ENCODE measurements at regions not wholly inside any gene's neighbourhood (a gene's known extent, or its start where the extent isn't known, plus 50 kb on each side); places are given as distances from the start of the nearest gene placed in this dataset.
"Not testable (repeated sequence)": the region's sequence is repeated elsewhere in the genome, so short reads cannot be mapped to it uniquely, and the experiment has no call there.

DNA sequence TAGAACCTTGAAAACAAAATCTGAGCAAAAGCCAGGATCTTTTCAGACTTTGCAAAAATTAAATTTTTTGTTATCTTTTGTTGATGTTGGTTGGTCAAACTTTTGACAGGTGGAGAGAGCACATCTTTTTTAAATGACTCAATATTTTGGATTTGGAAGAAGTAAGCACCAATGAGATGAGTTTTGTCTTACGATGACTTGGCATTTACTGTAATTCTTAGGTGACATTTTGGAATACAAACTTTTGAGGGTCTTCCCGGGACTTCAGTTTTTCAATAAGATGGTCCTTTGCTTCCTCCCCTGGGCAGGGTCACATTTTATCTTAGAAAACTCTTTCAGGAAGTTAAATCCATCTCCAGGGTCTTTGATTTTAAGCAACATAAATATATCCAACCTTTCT is 423.9 kb downstream of the HS3ST3B1 start:
- intact Hi-C loops (cut with DNase I; ENCODE audit: low total_unique reads) = loop anchor here (5.0 kb wide), 1 partner anchor 267 kb away; no protein-coding TSS in a partner anchor
- H3K36me3 ChIP-seq = no peaks in the 10 kb centered on the region
- H3K9me3 ChIP-seq = no peaks in the 10 kb centered on the region
- no peaks in the 10 kb centered on the region for H3K27me3 ChIP-seq
- TF ChIP-seq POLR2A (IDR thresholded peaks at IDR 0.05) = no peak
- TF ChIP-seq, protein P1, sequence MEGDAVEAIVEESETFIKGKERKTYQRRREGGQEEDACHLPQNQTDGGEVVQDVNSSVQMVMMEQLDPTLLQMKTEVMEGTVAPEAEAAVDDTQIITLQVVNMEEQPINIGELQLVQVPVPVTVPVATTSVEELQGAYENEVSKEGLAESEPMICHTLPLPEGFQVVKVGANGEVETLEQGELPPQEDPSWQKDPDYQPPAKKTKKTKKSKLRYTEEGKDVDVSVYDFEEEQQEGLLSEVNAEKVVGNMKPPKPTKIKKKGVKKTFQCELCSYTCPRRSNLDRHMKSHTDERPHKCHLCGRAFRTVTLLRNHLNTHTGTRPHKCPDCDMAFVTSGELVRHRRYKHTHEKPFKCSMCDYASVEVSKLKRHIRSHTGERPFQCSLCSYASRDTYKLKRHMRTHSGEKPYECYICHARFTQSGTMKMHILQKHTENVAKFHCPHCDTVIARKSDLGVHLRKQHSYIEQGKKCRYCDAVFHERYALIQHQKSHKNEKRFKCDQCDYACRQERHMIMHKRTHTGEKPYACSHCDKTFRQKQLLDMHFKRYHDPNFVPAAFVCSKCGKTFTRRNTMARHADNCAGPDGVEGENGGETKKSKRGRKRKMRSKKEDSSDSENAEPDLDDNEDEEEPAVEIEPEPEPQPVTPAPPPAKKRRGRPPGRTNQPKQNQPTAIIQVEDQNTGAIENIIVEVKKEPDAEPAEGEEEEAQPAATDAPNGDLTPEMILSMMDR (IDR thresholded peaks at IDR 0.05) = no peak
- no peak for TF ChIP-seq POLR2AphosphoS5 (IDR thresholded peaks at IDR 0.05)
- H3K4me3 ChIP-seq = no peak overlapping the region
- no peak for DNase-seq (ENCODE audit: low spot score in 2 of 2)
- no peak overlapping the region for H3K27ac ChIP-seq
- H3K4me1 ChIP-seq = no peaks in the 10 kb centered on the region

DNA sequence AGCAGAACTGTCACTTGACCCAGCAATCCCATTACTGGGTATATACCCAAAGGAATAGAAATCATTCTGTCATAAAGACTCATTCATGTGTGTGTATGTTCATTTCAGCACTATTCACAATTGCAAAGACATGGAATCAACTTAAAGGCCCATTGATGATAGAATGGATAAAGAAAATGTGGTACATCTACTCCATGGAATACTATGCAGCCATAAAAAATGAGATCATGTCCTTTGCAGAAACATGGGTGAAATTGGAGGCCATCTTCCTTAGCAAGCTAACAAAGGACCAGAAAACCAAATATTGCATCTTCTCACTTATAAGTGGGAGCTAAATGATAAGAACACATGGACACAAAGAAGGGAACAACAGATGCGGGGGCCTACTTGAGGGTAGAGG is 422.5 kb downstream of the HS3ST3B1 start:
- H3K36me3 ChIP-seq; DNase-seq (ENCODE audit: low spot score in 2 of 2): not testable (repeated sequence)
- intact Hi-C loops (cut with DNase I; ENCODE audit: low total_unique reads) = loop anchor here (5.0 kb wide), 1 partner anchor 266 kb away; no protein-coding TSS in a partner anchor

DNA sequence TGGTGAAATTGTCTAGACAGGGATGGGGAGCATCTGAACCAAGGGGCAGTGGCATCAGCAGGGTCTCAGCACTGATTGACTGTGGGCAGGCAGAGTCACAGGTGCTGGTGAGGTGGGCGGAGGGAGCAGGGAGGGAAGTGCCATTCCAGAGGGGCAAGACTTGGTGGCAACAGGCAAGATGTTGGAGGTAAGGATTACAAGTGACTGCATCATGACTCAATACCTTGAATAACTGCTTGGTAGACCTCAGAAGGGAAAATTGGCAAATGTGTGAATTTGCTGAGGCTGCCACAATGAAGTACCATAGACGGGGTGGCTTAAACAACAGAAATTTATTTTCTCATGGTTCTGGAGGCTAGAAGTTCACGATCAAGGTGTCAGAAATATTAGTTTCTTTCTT is 419.1 kb downstream of the HS3ST3B1 start:
- intact Hi-C loops (cut with DNase I; ENCODE audit: low total_unique reads) = loop anchor here (5.0 kb wide), 1 partner anchor 263 kb away; no protein-coding TSS in a partner anchor
- no peak for DNase-seq (ENCODE audit: low spot score in 2 of 2)
- Histone ChIP-seq H3K4me3 (no peak overlapping the region), H3K4me1 (no peaks in the 10 kb centered on the region), H3K9me3 (no peaks in the 10 kb centered on the region), H3K36me3 (no peaks in the 10 kb centered on the region), H3K27me3 (no peaks in the 10 kb centered on the region), H3K27ac (no peak overlapping the region)
- TF ChIP-seq, protein P1 (IDR thresholded peaks at IDR 0.05) = no peak
- TF ChIP-seq POLR2A (IDR thresholded peaks at IDR 0.05) (no peak), POLR2AphosphoS5 (IDR thresholded peaks at IDR 0.05) (no peak)

More for the DNA sequence above, 422.5 kb downstream of the HS3ST3B1 start:
- not testable (repeated sequence) for H3K27me3 ChIP-seq, H3K27ac ChIP-seq, H3K9me3 ChIP-seq, H3K4me1 ChIP-seq, H3K4me3 ChIP-seq

DNA sequence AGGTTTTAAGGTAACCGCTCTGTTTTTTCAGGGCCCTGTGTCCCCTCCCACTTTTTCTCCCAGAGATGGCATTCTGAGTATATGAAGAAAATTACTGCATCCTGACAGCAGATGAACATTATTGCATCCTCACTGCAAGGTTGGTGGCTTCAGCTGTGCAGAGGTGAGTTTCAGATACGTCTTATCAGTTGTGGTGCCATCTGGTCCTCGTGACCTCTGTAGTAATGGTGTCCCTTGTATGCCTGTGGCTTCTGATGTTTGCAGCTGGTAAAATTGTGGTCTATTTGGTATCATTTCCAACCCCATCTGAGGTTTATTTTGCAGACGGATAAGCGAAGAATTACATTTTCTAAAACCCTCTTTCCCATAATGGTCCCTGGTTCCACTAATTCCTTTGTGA is 417.0 kb downstream of the HS3ST3B1 start:
- intact Hi-C loops (cut with DNase I; ENCODE audit: low total_unique reads) = no loop called here
- H3K27me3 ChIP-seq = no peaks in the 10 kb centered on the region
- H3K27ac ChIP-seq = no peak overlapping the region
- H3K9me3 ChIP-seq = no peaks in the 10 kb centered on the region
- H3K36me3 ChIP-seq = no peaks in the 10 kb centered on the region
- no peak for TF ChIP-seq POLR2AphosphoS5 (IDR thresholded peaks at IDR 0.05)
- no peak for TF ChIP-seq POLR2A (IDR thresholded peaks at IDR 0.05)
- TF ChIP-seq, protein P1 (IDR thresholded peaks at IDR 0.05) = no peak
- no peaks in the 10 kb centered on the region for H3K4me1 ChIP-seq
- no peak for DNase-seq (ENCODE audit: low spot score in 2 of 2)
- H3K4me3 ChIP-seq = no peak overlapping the region

DNA sequence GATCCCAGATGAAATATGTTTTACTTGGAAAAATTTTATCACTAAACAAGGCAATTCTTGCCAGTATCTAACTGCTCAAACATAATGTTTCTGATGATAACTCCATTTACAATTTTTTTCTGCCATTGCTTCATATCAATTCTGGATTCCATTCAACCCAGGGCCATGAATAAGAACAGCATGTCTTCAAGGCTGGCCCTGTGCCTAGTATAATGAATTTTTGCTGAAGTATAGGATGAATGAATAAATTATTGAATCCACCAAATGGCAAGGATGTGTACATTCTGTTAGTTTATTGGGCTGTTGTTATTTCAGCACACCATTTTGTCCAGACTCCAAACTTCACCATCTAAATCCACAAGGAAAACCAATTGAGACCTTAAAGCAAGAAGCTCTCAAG is 414.7 kb downstream of the HS3ST3B1 start:
- TF ChIP-seq POLR2A (IDR thresholded peaks at IDR 0.05) (no peak), POLR2AphosphoS5 (IDR thresholded peaks at IDR 0.05) (no peak)
- TF ChIP-seq, protein P1 (IDR thresholded peaks at IDR 0.05) = no peak
- Histone ChIP-seq H3K36me3 (no peaks in the 10 kb centered on the region), H3K27me3 (no peaks in the 10 kb centered on the region), H3K4me3 (no peak overlapping the region), H3K27ac (no peak overlapping the region), H3K9me3 (no peaks in the 10 kb centered on the region), H3K4me1 (no peaks in the 10 kb centered on the region)
- DNase-seq (ENCODE audit: low spot score in 2 of 2) = no peak
- intact Hi-C loops (cut with DNase I; ENCODE audit: low total_unique reads) = no loop called here

DNA sequence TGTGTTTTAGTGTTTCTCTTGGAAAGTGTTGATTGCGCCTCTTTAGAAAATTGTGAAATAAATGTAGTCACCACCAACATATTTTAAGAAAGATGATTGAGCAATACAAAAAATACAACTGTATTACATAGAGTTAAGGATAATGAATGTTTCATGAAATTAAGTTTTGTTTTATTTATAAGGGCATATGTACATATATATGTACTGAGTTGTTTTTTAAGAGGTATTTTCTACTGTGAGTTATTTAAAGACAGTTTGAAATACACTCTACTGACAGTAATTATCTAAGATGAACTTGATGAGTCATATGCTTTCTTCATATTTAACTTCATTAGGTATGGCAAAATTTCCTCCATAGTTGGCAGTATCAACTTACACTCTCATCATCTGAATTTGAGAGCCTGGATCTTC is 411.7 kb downstream of the HS3ST3B1 start:
- Histone ChIP-seq H3K9me3 (no peaks in the 10 kb centered on the region), H3K4me1 (no peaks in the 10 kb centered on the region), H3K36me3 (no peaks in the 10 kb centered on the region), H3K27me3 (no peaks in the 10 kb centered on the region), H3K27ac (no peak overlapping the region), H3K4me3 (no peak overlapping the region)
- DNase-seq (ENCODE audit: low spot score in 2 of 2) = no peak
- TF ChIP-seq, protein P1 (IDR thresholded peaks at IDR 0.05) = no peak
- TF ChIP-seq POLR2AphosphoS5 (IDR thresholded peaks at IDR 0.05) (no peak), POLR2A (IDR thresholded peaks at IDR 0.05) (no peak)
- intact Hi-C loops (cut with DNase I; ENCODE audit: low total_unique reads) = no loop called here

Data from breast epithelium (tissue), 4 donors.